IMR-90 (cell line): ENCODE measurements at regions not wholly inside any gene's neighbourhood (a gene's known extent, or its start where the extent isn't known, plus 50 kb on each side); places are given as distances from the start of the nearest gene placed in this dataset.

Source experiments
- ATAC-seq: fragments of 200-7000 bp; cut with Tn5 transposase; 2 replicates; pipeline ENCODE4 v1.9.1; 2020; ENCODE audit warnings: low read depth, mild to moderate bottlenecking, moderate library complexity
- BruUV-seq: library from RNA; stranded (reverse); fragments of 400-500 nt; replicated peaks from 2 replicates; lab custom pipeline; 2021; lab: Mats Ljungman, UMichigan
- CTCF ChIA-PET: fragments of 300-600 bp; formaldehyde crosslinking; extraction: SDS; loops from one replicate; lab custom pipeline; 2021; ENCODE audit warnings: antibody characterized with exemption; lab: Yijun Ruan, JAX
- POLR2A ChIA-PET: fragments of 300-600 bp; sonication (Branson Sonifier 250); formaldehyde crosslinking; loops from one replicate; lab custom pipeline; 2022; ENCODE audit warnings: antibody characterized with exemption; ENCODE audit not compliant: unreplicated experiment; lab: Charles Lee
- DNase-seq: peaks from one replicate; pipeline ENCODE4 v3.0.0; 2013
- H2AFZ ChIP-seq: replicated peaks from 2 replicates; pipeline ENCODE3; 2013; ENCODE audit warnings: low read length, mild to moderate bottlenecking; ENCODE audit not compliant: poor library complexity
- H2AK5ac ChIP-seq: 2 replicates; pipeline ENCODE4 v1.6.1; 2013; ENCODE audit warnings: low read depth, low read length, inconsistent platforms
- H2AK9ac ChIP-seq: replicated peaks from 2 replicates; pipeline ENCODE3; 2013; ENCODE audit warnings: mild to moderate bottlenecking, low read depth, low read length, moderate library complexity; ENCODE audit not compliant: poor library complexity
- H2BK120ac ChIP-seq: 2 replicates; pipeline ENCODE4 v1.6.1; 2013; ENCODE audit warnings: low read depth, low read length, inconsistent platforms
- H2BK15ac ChIP-seq: 3 replicates; pipeline ENCODE4 v1.6.1; 2013; ENCODE audit warnings: low read depth, low read length, inconsistent platforms
- H2BK20ac ChIP-seq: 2 replicates; pipeline ENCODE4 v1.6.1; 2013; ENCODE audit warnings: low read depth, mild to moderate bottlenecking, inconsistent platforms, low read length, moderate library complexity
- H2BK5ac ChIP-seq: 2 replicates; pipeline ENCODE4 v1.6.1; 2013; ENCODE audit warnings: mild to moderate bottlenecking, low read depth, low read length, inconsistent platforms; ENCODE audit not compliant: poor library complexity, severe bottlenecking
- H3K14ac ChIP-seq: replicated peaks from 2 replicates; pipeline ENCODE4 v1.6.1; 2013; ENCODE audit warnings: low read depth, low read length, inconsistent platforms
- H3K18ac ChIP-seq: 2 replicates; pipeline ENCODE4 v1.6.1; 2013; ENCODE audit warnings: low read depth, low read length, control low read depth
- H3K23ac ChIP-seq: 2 replicates; pipeline ENCODE4 v1.6.1; 2013; ENCODE audit warnings: low read depth, low read length, inconsistent platforms
- H3K27ac ChIP-seq: 2 replicates; pipeline ENCODE4 v1.5.1; 2013; ENCODE audit warnings: mild to moderate bottlenecking, control low read depth, low read length; ENCODE audit not compliant: insufficient read depth
- H3K27me3 ChIP-seq: 2 replicates; pipeline ENCODE4 v1.6.1; 2013; ENCODE audit warnings: low read length; ENCODE audit not compliant: control insufficient read depth, insufficient read depth
- H3K36me3 ChIP-seq: 2 replicates; pipeline ENCODE4 v1.6.1; 2013; ENCODE audit warnings: low read length, mixed read lengths; ENCODE audit not compliant: control insufficient read depth, insufficient read depth
- H3K4ac ChIP-seq: 2 replicates; pipeline ENCODE4 v1.6.1; 2013; ENCODE audit warnings: low read depth, low read length, inconsistent platforms
- H3K4me1 ChIP-seq: 2 replicates; pipeline ENCODE4 v1.6.1; 2013; ENCODE audit warnings: low read length, mixed read lengths; ENCODE audit not compliant: control insufficient read depth, insufficient read depth
- H3K4me2 ChIP-seq: 2 replicates; pipeline ENCODE4 v1.6.1; 2013; ENCODE audit warnings: low read depth, mild to moderate bottlenecking, control low read depth, low read length, moderate library complexity
- H3K4me3 ChIP-seq: 2 replicates; pipeline ENCODE4 v1.5.1; 2013; ENCODE audit warnings: low read depth, mild to moderate bottlenecking, control low read depth, low read length, moderate library complexity; ENCODE audit not compliant: insufficient read depth
- H3K56ac ChIP-seq: 2 replicates; pipeline ENCODE4 v1.6.1; 2013; ENCODE audit warnings: low read length, inconsistent platforms; ENCODE audit not compliant: insufficient read depth; ENCODE audit errors: extremely low read depth
- H3K79me1 ChIP-seq, 2 experiments: 2 replicates each; pipeline ENCODE4 v1.6.1; 2013; ENCODE audit warnings: low read length in 2 of 2, inconsistent platforms in 1 of 2, low read depth in 1 of 2
- H3K9ac ChIP-seq: 2 replicates; pipeline ENCODE4 v1.6.1; 2013; ENCODE audit warnings: low read depth, low read length, control low read depth
- H3K9me1 ChIP-seq: 2 replicates; pipeline ENCODE4 v1.6.1; 2013; ENCODE audit warnings: low read length, inconsistent platforms; ENCODE audit not compliant: insufficient read depth
- H3K9me3 ChIP-seq: 2 replicates; pipeline ENCODE4 v1.6.1; 2013; ENCODE audit warnings: low read length; ENCODE audit not compliant: control insufficient read depth, insufficient read depth
- H4K20me1 ChIP-seq: 2 replicates; pipeline ENCODE4 v1.6.1; 2013; ENCODE audit warnings: low read length, inconsistent platforms; ENCODE audit not compliant: insufficient read depth
- H4K5ac ChIP-seq: 2 replicates; pipeline ENCODE4 v1.6.1; 2013; ENCODE audit warnings: mild to moderate bottlenecking, low read depth, low read length, control low read depth
- H4K8ac ChIP-seq, 2 experiments: 2 replicates each; pipeline ENCODE4 v1.6.1; 2013; ENCODE audit warnings: low read depth in 2 of 2, low read length in 2 of 2, control low read depth in 1 of 2, inconsistent platforms in 1 of 2
- H4K91ac ChIP-seq: 2 replicates; pipeline ENCODE4 v1.6.1; 2013; ENCODE audit warnings: low read depth, low read length, inconsistent platforms; ENCODE audit not compliant: insufficient read depth
- CEBPB ChIP-seq: IDR thresholded peaks from 2 replicates; pipeline ENCODE4 v1.6.1; 2012; ENCODE audit warnings: low read depth, low read length, improper control_type of control experiment
- FOS ChIP-seq: fragments of 150-350 bp; IDR thresholded peaks from 2 replicates; pipeline ENCODE4 v1.6.1; 2016; ENCODE audit warnings: low read depth, low read length
- MAFK ChIP-seq: IDR thresholded peaks from 2 replicates; pipeline ENCODE4 v1.6.1; 2012; ENCODE audit warnings: low read depth, low read length, improper control_type of control experiment
- MAZ ChIP-seq: IDR thresholded peaks from 2 replicates; pipeline ENCODE4 v1.6.1; 2012; ENCODE audit warnings: low read depth, mild to moderate bottlenecking, low read length, improper control_type of control experiment, moderate library complexity, borderline replicate concordance
- MXI1 ChIP-seq: IDR thresholded peaks from 2 replicates; pipeline ENCODE4 v1.6.1; 2012; ENCODE audit warnings: low read depth, mild to moderate bottlenecking, low read length, moderate library complexity, borderline replicate concordance
- NFE2L2 ChIP-seq: fragments of 150-350 bp; IDR thresholded peaks from 2 replicates; pipeline ENCODE4 v1.6.1; 2016; ENCODE audit warnings: low read depth, mild to moderate bottlenecking, low read length
- POLR2A ChIP-seq: IDR thresholded peaks from 2 replicates; pipeline ENCODE4 v1.6.1; 2012; ENCODE audit warnings: mild to moderate bottlenecking, low read depth, low read length
- RAD21 ChIP-seq: IDR thresholded peaks from 2 replicates; pipeline ENCODE4 v1.6.1; 2012; ENCODE audit warnings: low read length, improper control_type of control experiment
- RCOR1 ChIP-seq: IDR thresholded peaks from 2 replicates; pipeline ENCODE4 v1.6.1; 2012; ENCODE audit warnings: mild to moderate bottlenecking, low read length, improper control_type of control experiment; ENCODE audit not compliant: insufficient replicate concordance
- RFX5 ChIP-seq: IDR thresholded peaks from 2 replicates; pipeline ENCODE4 v1.8.0; 2012; ENCODE audit warnings: low read depth, mild to moderate bottlenecking, low read length, moderate library complexity
- WGBS, 2 experiments: methylation state at CpG; one replicate each; pipeline versions ENCODE4 v1.1.5 to v1.1.7; 2013; ENCODE audit warnings: missing lambda C conversion rate in 2 of 2; ENCODE audit not compliant: insufficient read length in 1 of 2; ENCODE audit errors: extremely low coverage in 2 of 2; 5-methylcytosine and 5-hydroxymethylcytosine counted together
- dilution Hi-C: fragments of 300-500 bp; cut with HindIII; formaldehyde crosslinking; loops from one replicate; pipeline ENCODE4 v1.14.3; 2018; ENCODE audit warnings: low sequenced_read_pairs; ENCODE audit not compliant: unreplicated experiment
- in situ Hi-C: fragments of 300-500 bp; cut with MboI; formaldehyde crosslinking; loops from 3 replicates; pipeline ENCODE4 v1.14.3; 2019; ENCODE audit warnings: low sequenced_read_pairs, inconsistent platforms, mixed read lengths
- intact Hi-C: fragments of 100-400 bp; cut with micrococcal nuclease; formaldehyde crosslinking; loops from 2 replicates; pipeline ENCODE4 v1.10.0; 2022
- TF ChIP-seq, protein P1 (sequence below): fragments of 150-350 bp; IDR thresholded peaks from 2 replicates; pipeline ENCODE4 v1.6.1; 2016; ENCODE audit warnings: low read depth, mild to moderate bottlenecking, low read length, moderate library complexity, borderline replicate concordance
- TF ChIP-seq, protein P2 (sequence below): fragments of 150-350 bp; IDR thresholded peaks from 2 replicates; pipeline ENCODE4 v1.6.1; 2017; ENCODE audit warnings: mild to moderate bottlenecking, antibody characterized with exemption, low read length, low read depth

DNA sequence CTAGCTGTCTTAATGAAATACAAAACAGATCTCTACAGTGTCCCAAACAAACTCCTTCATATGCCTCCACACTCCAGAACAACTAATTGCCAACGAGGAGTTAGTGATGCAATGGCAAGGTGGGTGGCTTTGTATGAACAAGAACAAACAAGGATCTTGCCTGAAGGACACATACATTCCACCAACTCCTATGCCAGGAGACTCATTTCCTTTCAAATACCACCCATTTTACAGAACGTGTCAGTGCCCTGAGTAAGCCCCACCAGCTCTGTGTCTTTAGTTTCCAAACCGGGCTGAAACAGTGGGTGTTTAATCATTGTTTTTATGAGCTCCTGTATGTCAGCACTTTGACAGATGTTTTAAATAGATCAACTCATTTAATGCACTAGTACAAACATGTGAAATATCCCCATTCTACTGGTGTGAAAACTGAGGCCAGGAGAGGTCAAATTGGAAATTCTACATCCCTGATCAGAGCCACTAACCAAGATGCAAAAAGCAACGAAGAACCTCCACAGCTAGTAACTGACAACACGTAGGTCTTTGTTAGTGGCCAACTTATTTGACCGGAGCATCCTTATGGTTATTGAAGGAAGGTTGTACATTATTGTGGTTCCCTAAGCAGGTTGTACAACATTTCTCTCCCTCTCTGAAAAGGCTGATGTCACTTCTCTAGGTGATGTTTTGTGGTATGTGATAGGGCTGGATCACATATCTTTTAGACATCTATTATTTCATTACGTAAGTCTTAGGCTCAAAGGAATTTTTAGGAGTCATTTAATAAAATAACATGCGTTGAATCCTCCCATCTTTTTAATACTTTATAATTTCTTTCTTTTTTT, 534.9 kb upstream of the TNP1 start:
- ATAC-seq (no peak), DNase-seq (peak; percentile 41)
- Histone ChIP-seq H3K4me1 (peaks cover 30% of the 10 kb centered on the region), H2AK9ac (peak overlapping the region; percentile 32), H4K8ac (peak overlapping the region; percentile 8 to 92), H2AK5ac (peak overlapping the region; percentile 98), H3K18ac (peak overlapping the region; percentile 10), H3K23ac (peak overlapping the region; percentile 93), H3K9me1 (peaks cover 25% of the 10 kb centered on the region), H3K27me3 (no peaks in the 10 kb centered on the region), H2BK20ac (peak overlapping the region; percentile 99), H3K4me3 (no peak overlapping the region), H2AFZ (peak overlapping the region; percentile 25), H3K27ac (peak overlapping the region; percentile 87; the same call in 1 of the 2 replicates), H4K5ac (peak overlapping the region; percentile 90), H4K91ac (peak overlapping the region; percentile 87), H3K4me2 (no peak overlapping the region), H3K56ac (peak overlapping the region; percentile 54; the same call in 1 of the 2 replicates), H3K14ac (peak overlapping the region; percentile 98), H3K9ac (peak overlapping the region; percentile 18; the same call in 1 of the 2 replicates), H3K79me1 (peaks cover 4 to 22% of the 10 kb centered on the region in 2 experiments; a peak in 1 of 4 replicates), H2BK120ac (peak overlapping the region; percentile 99), H4K20me1 (no peaks in the 10 kb centered on the region), H3K36me3 (no peaks in the 10 kb centered on the region), H3K9me3 (peaks cover 4% of the 10 kb centered on the region; the same call in 1 of the 2 replicates), H2BK15ac (peak overlapping the region; percentile 69), H2BK5ac (peak overlapping the region; percentile 34), H3K4ac (peak overlapping the region; percentile 98)
- POLR2A ChIA-PET = interaction anchor here (1.4 kb wide), 1 partner anchor 699 kb away, joined by 5 read pairs; the partner anchor contains the start of gene IGFBP5
- CTCF ChIA-PET = interaction anchor here (1.4 kb wide), 1 partner anchor 23 kb away, joined by 4 read pairs; no protein-coding TSS in a partner anchor
- TF ChIP-seq, protein P1, sequence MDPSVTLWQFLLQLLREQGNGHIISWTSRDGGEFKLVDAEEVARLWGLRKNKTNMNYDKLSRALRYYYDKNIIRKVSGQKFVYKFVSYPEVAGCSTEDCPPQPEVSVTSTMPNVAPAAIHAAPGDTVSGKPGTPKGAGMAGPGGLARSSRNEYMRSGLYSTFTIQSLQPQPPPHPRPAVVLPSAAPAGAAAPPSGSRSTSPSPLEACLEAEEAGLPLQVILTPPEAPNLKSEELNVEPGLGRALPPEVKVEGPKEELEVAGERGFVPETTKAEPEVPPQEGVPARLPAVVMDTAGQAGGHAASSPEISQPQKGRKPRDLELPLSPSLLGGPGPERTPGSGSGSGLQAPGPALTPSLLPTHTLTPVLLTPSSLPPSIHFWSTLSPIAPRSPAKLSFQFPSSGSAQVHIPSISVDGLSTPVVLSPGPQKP = no peak
- no peak for TF ChIP-seq RAD21
- TF ChIP-seq NFE2L2 = no peak
- peak; percentile 69 for TF ChIP-seq CEBPB
- no peak for TF ChIP-seq RFX5
- TF ChIP-seq MXI1 = no peak
- TF ChIP-seq POLR2A = no peak
- peak; percentile 40 for TF ChIP-seq RCOR1
- no peak for TF ChIP-seq MAFK
- no peak for TF ChIP-seq MAZ
- TF ChIP-seq, protein P2, sequence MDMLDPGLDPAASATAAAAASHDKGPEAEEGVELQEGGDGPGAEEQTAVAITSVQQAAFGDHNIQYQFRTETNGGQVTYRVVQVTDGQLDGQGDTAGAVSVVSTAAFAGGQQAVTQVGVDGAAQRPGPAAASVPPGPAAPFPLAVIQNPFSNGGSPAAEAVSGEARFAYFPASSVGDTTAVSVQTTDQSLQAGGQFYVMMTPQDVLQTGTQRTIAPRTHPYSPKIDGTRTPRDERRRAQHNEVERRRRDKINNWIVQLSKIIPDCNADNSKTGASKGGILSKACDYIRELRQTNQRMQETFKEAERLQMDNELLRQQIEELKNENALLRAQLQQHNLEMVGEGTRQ = no peak
- TF ChIP-seq FOS = no peak
- no TSS peak for BruUV-seq
- in situ Hi-C loops (no loop called here), intact Hi-C loops (loop anchor here (5.0 kb wide), 1 partner anchor 172 kb away; no protein-coding TSS in a partner anchor), dilution Hi-C loops (no loop called here)
- no CpG with 5 or more reads among the region's 8 CpGs for WGBS, 2 experiments
